Islet of Langerhans (tissue), 1 donor: ENCODE measurements at regions not wholly inside any gene's neighbourhood (a gene's known extent, or its start where the extent isn't known, plus 50 kb on each side); places are given as distances from the start of the nearest gene placed in this dataset.
"Not testable (repeated sequence)": the region's sequence is repeated elsewhere in the genome, so short reads cannot be mapped to it uniquely, and the experiment has no call there.

Experiments used
- FAIRE-seq: peaks from one replicate; lab custom pipeline; 2011; peaks lifted over from hg19 to GRCh38; lab: Jason Lieb, UNC

DNA sequence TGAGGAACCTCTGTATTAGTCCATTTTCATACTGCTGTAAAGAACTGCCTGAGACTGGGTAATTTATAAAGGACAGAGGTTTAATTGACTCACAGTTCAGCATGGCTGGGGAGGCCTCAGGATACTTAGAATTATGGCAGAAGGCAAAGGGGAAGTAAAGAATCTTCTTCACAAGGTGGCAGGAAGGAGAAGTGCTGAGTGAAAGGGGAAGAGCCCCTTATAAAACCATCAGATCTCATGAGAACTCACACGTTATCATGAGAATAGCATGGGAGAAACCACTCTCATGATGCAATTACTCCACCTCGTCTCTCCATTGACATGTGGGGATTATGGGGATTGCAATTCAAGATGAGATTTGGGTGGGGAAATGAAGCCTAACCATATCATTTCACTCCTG is 211.4 kb upstream of the TUT7 start:
- FAIRE-seq = not testable (repeated sequence)

- no peak for FAIRE-seq
Observed at GRCh38 chr9:86563936-86564335, 209.7 kb upstream of the TUT7 start.

GRCh38 chr9:86563350-86563749 is 209.1 kb upstream of the TUT7 start:
- FAIRE-seq = no peak

GRCh38 chr9:86562691-86563090 is 208.5 kb upstream of the TUT7 start:
- no peak for FAIRE-seq

DNA sequence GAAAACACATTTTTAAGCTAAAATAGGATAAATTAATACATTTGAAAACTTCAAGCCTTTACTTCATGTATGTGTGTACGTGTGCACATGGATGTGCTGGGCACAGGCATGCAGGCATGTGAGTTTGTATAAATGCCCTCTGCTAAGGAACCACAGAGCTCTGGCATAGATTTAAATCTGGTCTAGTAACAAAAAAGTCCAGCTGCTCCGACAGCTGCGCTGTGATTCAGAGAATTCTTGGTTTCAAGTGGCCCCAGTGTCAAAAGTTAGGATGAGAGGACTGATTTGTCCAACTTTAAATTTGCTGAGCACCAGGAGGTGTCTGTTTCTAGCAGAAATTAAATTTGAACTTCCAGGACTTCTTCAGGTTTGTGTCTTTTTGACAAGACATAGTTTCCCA is 203.7 kb upstream of the TUT7 start:
- no peak for FAIRE-seq

DNA sequence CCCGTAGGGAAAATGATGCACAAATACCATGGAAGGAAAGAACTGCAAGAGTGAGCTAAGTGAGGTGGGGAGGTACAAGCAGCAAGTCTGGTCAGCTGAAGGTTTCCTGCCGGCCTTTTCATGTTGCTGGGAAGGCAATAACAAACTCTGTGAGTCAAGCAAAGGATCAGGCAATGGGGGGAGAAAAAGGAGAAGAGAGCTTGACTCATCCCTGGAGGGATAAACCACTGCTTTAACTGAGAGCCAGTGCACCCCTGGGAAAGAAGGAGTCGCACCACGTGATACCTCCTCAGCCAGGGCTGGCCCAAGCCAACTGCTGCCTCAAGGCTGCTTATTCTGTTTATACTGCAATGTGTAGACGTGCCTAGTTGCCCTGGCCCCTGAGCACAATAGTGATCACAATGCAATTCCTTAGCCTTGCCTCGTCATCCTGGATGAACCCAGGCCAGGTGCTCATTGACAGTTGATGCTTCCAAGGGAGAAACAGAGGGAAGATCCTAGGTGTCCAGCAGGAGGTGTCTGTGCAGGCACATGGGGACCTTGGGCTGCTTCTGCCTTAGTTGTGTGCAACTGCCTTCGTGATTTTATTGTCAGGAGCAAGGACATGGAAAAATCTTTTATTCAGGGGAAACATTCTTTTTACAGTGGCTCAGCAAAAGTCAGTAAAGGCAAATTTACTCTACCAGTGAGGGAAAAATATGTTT is 203.0 kb upstream of the TUT7 start:
- FAIRE-seq = no peak

DNA sequence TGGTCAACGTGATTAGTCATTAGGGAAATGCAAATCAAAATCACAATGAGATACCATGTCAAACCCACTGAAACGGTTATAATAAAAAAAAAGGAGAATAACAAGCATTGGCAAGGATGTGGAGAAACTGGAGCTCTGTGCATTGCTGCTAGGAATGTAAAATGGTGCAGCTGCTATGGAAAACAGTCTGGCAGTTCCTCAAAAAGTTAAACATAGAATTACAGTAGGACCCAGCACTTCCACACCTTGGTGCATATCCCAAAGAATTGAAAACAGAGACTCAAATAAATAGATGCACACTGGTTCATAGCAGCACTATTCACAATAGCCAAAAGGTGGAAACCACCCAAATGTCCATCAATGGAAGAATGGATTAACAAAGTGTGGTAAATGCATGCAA is 201.5 kb upstream of the TUT7 start:
- no peak for FAIRE-seq

- no peak for FAIRE-seq
Observed at GRCh38 chr9:86550401-86550800, 196.2 kb upstream of the TUT7 start.

DNA sequence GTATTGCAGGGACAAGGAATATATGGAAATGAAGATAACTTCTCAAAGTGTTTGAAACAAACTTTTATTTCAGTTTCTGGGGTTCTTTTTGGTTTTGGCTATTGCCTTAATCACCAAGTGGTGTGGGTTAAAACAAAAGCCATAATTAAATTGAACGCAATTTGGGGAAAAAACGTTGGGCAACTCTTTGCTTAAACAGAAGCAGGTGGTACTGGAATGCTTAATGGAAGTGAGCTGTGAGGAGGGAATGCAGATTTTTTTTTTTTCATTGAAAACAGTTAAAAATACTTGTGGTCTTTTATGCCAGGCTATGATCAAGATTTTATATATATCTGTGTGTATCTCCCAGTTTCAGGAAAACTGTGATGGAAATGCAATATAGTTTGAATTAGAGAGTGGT is 195.7 kb upstream of the TUT7 start:
- FAIRE-seq = no peak

DNA sequence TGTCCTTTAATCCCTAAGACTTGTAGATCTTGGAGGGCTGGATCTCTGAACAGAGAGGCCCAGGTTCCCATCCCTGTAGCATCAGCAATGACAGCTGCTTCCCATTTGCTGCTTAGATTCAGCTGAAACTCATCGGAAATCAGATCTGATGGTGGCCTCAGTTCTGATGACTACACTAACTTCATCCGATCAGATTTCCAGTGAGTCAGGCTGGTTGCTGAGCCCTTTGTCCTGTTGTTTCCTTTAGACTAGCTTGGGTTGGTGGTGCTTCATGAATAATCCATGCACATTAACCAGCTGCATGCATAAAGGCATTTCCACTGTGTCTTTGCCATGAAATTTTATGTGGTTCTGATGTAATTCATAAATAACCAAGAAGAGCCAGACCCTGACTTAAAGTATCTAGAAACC is 195.2 kb upstream of the TUT7 start:
- no peak for FAIRE-seq

DNA sequence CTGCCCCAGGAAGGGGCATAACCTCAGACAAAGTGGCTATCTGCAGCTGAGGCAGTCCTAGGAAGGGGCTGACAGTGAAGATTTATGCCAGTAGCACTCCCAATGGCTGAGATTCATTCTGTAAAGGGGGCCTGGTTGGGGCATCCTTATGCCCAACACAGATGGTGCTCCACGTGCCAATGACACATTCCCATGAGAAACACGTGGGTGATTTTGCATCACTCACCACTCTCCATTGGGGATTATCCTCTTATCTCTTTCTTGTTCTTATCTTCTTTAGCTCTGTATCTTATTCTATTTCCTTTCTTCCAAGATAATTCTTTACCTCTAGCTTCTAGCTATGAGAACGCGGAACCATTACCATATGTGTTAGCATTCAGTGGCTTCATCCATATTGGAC is 194.0 kb upstream of the TUT7 start:
- FAIRE-seq = no peak

GRCh38 chr9:86547571-86547970 is 193.4 kb upstream of the TUT7 start:
- FAIRE-seq = no peak

- no peak for FAIRE-seq
Observed at GRCh38 chr9:86546712-86547111, 192.5 kb upstream of the TUT7 start.

DNA sequence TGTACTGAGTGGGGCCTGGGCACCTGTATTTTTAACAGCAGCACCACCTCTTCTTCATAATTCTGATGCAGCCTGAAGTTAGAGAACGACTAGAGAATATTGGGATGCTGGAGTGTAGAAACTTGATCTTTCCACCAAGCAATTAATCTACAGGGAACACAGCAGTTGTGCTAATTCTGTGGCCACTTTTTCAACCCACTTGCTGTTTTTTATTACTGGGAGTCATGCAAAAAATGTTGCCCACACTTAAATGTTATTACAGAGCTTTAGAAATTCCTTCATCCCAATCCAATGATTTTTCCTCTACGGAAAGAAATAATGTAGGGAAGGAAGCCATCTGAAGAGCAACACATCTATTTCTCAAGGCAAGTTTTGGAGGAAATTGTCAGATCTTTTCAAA is 190.9 kb upstream of the TUT7 start:
- no peak for FAIRE-seq

- FAIRE-seq = no peak
Observed at GRCh38 chr9:86541014-86541570, 186.9 kb upstream of the TUT7 start.

DNA sequence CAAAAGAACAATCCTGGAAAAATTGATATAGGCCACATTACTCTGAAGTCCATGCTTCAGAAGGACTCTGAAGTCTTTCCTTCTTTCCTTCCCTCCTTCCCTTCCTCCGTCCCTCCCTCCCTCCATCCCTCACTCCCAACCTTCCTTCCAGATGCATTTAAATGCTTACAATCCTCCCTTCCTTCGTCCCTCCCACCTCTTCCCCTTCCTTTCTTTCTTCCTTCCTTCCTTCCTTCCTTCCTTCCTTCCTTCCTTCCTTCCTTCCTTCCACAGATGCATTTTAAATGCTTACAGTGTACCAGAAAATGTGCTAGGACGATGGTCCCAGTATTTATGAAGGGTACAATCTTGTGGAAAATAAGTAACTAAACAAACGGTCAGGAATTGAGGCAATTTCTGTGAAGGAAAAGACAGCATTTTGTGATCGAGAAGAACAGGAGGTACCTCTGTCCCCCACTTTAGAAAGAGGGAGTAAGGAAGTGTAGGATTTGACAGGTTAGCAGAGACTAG is 181.3 kb upstream of the TUT7 start:
- no peak for FAIRE-seq

GRCh38 chr9:86534572-86535258 is 180.5 kb upstream of the TUT7 start:
- no peak for FAIRE-seq

DNA sequence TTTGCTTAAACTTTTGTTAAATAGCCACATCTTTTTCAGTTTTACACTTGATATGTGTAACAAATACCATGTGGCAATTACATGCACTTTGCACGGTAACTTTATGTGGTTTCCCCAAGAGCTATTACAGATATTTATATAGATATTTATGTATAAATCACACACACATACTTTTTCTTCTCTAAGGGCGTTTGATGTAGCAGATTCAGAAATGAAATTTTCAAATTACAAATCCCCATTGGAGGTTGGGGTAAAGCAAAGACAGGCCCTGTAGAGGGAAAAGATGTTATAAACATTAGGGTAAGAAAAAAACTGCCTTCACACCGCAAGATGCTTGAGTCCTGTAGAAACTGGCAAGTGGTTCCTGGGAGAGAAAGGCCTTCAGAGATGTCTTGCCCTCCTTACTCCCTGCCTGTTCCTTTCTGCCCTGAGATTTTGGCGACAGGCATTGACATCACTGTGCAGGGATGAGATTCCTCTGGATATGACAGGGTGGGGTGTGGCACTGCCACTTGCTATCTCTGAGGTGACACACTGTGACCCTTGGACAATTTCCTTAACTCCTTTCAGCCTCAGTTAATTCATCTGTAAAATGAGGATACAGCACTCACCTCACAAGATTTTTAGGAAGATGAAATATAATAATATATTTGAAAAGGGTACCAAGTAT is 177.9 kb upstream of the TUT7 start:
- no peak for FAIRE-seq

- no peak for FAIRE-seq
Observed at GRCh38 chr9:86531273-86531970, 177.2 kb upstream of the TUT7 start.

DNA sequence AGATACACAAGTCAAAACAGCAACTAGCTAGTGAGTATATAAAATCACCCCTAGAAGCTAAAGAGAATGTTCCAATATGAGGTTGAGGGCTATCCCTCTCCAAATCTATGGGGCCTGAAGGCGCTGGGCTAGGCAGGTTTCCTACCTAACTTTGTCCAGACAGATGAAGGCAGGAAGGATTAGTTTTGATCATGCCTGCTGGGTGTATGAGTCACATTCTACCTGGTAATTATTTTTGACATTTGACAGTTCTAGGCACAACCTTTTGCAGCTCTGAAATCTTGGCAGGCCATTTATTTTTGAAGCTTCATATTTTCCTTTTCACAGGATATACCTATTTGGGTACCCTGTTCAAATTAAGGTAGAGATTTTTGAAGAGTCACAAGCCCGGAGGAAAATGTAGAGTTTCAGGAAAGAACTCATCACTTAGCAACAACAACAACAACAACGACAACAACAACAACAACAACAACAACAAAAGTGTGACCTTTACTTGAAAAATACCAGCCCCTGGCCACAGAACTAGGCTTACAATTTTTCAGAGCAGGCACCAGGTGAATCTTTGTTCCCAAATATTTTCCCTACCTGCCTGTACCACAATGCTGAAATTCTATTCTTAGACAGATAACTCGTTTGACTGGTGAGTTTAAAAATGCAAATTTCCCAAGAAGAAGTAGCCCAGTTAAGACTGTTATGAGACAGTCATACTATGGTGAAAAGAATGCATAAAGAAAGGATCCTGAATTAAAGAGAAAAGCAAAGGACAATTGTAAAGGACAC is 175.5 kb upstream of the TUT7 start:
- FAIRE-seq = no peak

- no peak for FAIRE-seq
Observed at GRCh38 chr9:86526021-86526420, 171.8 kb upstream of the TUT7 start.

GRCh38 chr9:86525182-86525581 is 171.0 kb upstream of the TUT7 start:
- FAIRE-seq = no peak
